ENCODE measurements at regions not wholly inside any gene's neighbourhood (a gene's known extent, or its start where the extent isn't known, plus 50 kb on each side); places are given as distances from the start of the nearest gene placed in this dataset.

- H3K4me3 Mint-ChIP-seq, result no peak overlapping the region
- no peaks in the 10 kb centered on the region for H3K27me3 Mint-ChIP-seq (ENCODE audit: low read depth)
- H3K36me3 Mint-ChIP-seq (ENCODE audit: low read depth), result no peaks in the 10 kb centered on the region
Observed at GRCh38 chr4:147362938-147363337, 118.0 kb upstream of the EDNRA start.

DNA sequence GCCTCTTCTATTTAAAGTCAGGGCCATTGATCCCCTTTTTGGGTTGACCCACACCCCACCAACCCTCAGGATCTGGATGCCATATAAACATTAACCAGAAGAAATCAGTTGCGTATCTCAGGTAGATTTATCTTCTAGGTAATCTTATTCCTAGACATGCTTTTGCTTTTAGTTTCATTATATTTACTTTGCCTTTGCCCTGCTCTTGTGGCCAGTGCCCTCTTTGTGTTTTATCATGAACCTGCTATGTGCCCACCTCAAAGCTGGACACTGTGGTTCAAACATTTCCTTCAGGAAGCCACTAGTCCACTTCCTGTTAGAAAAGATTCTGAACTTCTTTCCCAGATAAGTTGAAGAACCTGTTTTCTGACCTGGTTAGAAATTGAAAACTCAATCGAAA lies 117.4 kb upstream of the EDNRA start:
- Mint-ChIP-seq H3K36me3 (ENCODE audit: low read depth) (no peaks in the 10 kb centered on the region), H3K4me3 (no peak overlapping the region), H3K9me3 (no peaks in the 10 kb centered on the region), H3K27ac (no peak overlapping the region), H3K27me3 (ENCODE audit: low read depth) (no peaks in the 10 kb centered on the region), H3K4me1 (ENCODE audit: low read depth) (no peaks in the 10 kb centered on the region)

More at GRCh38 chr4:147362938-147363337, 118.0 kb upstream of the EDNRA start:
- H3K4me1 Mint-ChIP-seq (ENCODE audit: low read depth), result no peaks in the 10 kb centered on the region
- no peaks in the 10 kb centered on the region for H3K9me3 Mint-ChIP-seq
- H3K27ac Mint-ChIP-seq, result no peak overlapping the region

DNA sequence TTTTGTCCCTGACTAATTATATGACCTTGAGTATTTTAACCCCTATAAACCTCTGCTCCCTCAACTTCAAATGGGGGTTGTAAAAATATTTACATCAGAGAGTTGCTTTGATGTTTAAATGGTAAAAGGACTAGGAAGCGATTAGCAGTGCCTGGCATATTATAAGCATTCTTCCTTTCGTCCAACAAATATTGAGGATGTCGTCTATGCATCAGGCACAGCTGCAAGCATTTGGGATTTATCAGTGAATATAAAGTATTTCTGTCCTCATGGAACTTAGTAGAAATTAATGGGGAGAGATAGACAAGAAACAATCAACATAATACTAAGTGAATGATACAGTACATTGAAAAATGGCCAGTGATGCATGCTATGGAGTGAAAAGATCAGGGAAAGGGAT lies 115.5 kb upstream of the EDNRA start:
- Mint-ChIP-seq H3K36me3 (ENCODE audit: low read depth) (no peaks in the 10 kb centered on the region), H3K4me3 (no peak overlapping the region), H3K9me3 (no peaks in the 10 kb centered on the region), H3K27ac (no peak overlapping the region), H3K4me1 (ENCODE audit: low read depth) (no peaks in the 10 kb centered on the region), H3K27me3 (ENCODE audit: low read depth) (no peaks in the 10 kb centered on the region)

- H3K27me3 Mint-ChIP-seq (ENCODE audit: low read depth), result no peaks in the 10 kb centered on the region
- no peak overlapping the region for H3K27ac Mint-ChIP-seq
- no peak overlapping the region for H3K4me3 Mint-ChIP-seq
- no peaks in the 10 kb centered on the region for H3K4me1 Mint-ChIP-seq (ENCODE audit: low read depth)
- H3K36me3 Mint-ChIP-seq (ENCODE audit: low read depth), result no peaks in the 10 kb centered on the region
- no peaks in the 10 kb centered on the region for H3K9me3 Mint-ChIP-seq
Observed at GRCh38 chr4:147366164-147366563, 114.7 kb upstream of the EDNRA start.

DNA sequence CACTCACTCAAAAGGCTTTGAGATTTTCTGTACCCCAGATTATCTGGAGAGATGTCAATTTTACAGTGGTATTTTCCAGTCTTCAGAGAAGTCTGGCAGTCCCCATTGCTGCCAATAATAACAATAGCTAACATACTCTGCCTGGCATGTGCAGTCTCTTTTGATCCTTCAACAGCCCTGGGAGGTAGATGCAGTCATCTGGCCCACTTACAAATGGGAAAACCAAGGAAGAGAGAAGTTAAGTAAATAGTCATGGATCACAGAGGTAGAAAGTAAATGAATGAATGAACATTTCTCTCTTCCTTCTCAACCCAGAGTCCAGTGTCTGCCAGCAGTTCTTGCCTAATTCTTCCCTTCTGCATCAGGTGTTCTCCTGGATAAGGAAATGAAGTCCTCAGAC lies 113.0 kb upstream of the EDNRA start:
- H3K4me3 Mint-ChIP-seq, result no peak overlapping the region
- no peaks in the 10 kb centered on the region for H3K27me3 Mint-ChIP-seq (ENCODE audit: low read depth)
- H3K36me3 Mint-ChIP-seq (ENCODE audit: low read depth), result no peaks in the 10 kb centered on the region
- no peaks in the 10 kb centered on the region for H3K4me1 Mint-ChIP-seq (ENCODE audit: low read depth)
- no peak overlapping the region for H3K27ac Mint-ChIP-seq
- no peaks in the 10 kb centered on the region for H3K9me3 Mint-ChIP-seq

- no peak overlapping the region for H3K4me3 Mint-ChIP-seq
- H3K4me1 Mint-ChIP-seq (ENCODE audit: low read depth), result no peaks in the 10 kb centered on the region
- no peaks in the 10 kb centered on the region for H3K36me3 Mint-ChIP-seq (ENCODE audit: low read depth)
- H3K9me3 Mint-ChIP-seq, result no peaks in the 10 kb centered on the region
- no peak overlapping the region for H3K27ac Mint-ChIP-seq
- H3K27me3 Mint-ChIP-seq (ENCODE audit: low read depth), result no peaks in the 10 kb centered on the region
Observed at GRCh38 chr4:147368948-147369347, 111.9 kb upstream of the EDNRA start.

DNA sequence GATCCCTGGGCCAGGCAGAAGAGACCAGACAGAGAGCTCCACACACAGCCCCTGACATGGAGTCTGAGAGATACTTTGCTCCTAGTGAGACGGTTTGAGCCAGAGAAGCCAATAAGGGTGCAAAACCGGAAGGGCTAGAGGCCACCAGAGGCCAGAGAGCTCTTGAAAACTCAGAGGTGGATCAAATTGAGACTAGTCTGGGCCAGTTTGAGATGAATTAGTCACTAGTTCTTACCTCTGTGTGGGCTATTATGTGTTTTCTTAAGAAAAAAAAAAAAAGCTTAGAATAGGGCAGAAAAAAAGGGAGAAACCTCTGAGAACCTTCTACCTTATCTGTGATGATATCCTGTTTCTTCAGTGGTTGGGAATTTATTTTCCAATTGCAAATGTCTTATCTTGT lies 110.4 kb upstream of the EDNRA start:
- Mint-ChIP-seq H3K4me3 (no peak overlapping the region), H3K27ac (no peak overlapping the region), H3K27me3 (ENCODE audit: low read depth) (no peaks in the 10 kb centered on the region), H3K9me3 (no peaks in the 10 kb centered on the region), H3K36me3 (ENCODE audit: low read depth) (no peaks in the 10 kb centered on the region), H3K4me1 (ENCODE audit: low read depth) (no peaks in the 10 kb centered on the region)

DNA sequence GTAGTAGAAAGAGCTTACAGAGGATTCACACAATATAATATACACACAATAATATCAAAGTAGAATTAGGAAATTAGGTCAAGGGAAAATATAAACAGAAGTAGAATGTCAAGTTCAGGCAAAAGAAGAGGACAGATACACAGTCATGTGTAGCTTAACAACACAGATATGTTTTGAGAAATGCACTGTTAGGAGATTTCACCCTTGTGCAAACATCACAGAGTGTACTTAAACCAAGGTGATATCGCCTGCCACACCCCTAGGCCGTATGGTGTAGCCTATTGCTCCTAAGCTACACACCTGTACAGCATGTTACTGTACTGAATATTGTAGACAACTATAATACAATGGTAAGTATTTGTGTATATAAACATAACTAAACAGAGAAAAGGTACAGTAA lies 110.0 kb upstream of the EDNRA start:
- no peaks in the 10 kb centered on the region for H3K9me3 Mint-ChIP-seq
- H3K4me1 Mint-ChIP-seq (ENCODE audit: low read depth), result no peaks in the 10 kb centered on the region
- no peaks in the 10 kb centered on the region for H3K36me3 Mint-ChIP-seq (ENCODE audit: low read depth)

GRCh38 chr4:147371661-147372060 lies 109.2 kb upstream of the EDNRA start:
- H3K4me1 Mint-ChIP-seq (ENCODE audit: low read depth), result no peaks in the 10 kb centered on the region
- H3K27ac Mint-ChIP-seq, result no peak overlapping the region
- no peak overlapping the region for H3K4me3 Mint-ChIP-seq
- H3K27me3 Mint-ChIP-seq (ENCODE audit: low read depth), result no peaks in the 10 kb centered on the region
- H3K36me3 Mint-ChIP-seq (ENCODE audit: low read depth), result no peaks in the 10 kb centered on the region
- H3K9me3 Mint-ChIP-seq, result no peaks in the 10 kb centered on the region

More for the DNA sequence above, 110.0 kb upstream of the EDNRA start:
- Mint-ChIP-seq H3K27ac (no peak overlapping the region), H3K27me3 (ENCODE audit: low read depth) (no peaks in the 10 kb centered on the region), H3K4me3 (no peak overlapping the region)

- Mint-ChIP-seq H3K36me3 (ENCODE audit: low read depth) (no peaks in the 10 kb centered on the region), H3K27me3 (ENCODE audit: low read depth) (no peaks in the 10 kb centered on the region), H3K4me3 (no peak overlapping the region)
Observed at GRCh38 chr4:147378780-147379179, 102.1 kb upstream of the EDNRA start.

GRCh38 chr4:147381749-147382148 lies 99.1 kb upstream of the EDNRA start:
- no peaks in the 10 kb centered on the region for H3K9me3 Mint-ChIP-seq
- no peaks in the 10 kb centered on the region for H3K36me3 Mint-ChIP-seq (ENCODE audit: low read depth)
- no peaks in the 10 kb centered on the region for H3K27me3 Mint-ChIP-seq (ENCODE audit: low read depth)
- H3K4me3 Mint-ChIP-seq, result no peak overlapping the region
- H3K27ac Mint-ChIP-seq, result no peak overlapping the region
- no peaks in the 10 kb centered on the region for H3K4me1 Mint-ChIP-seq (ENCODE audit: low read depth)

More at GRCh38 chr4:147378780-147379179, 102.1 kb upstream of the EDNRA start:
- Mint-ChIP-seq H3K4me1 (ENCODE audit: low read depth) (no peaks in the 10 kb centered on the region), H3K9me3 (no peaks in the 10 kb centered on the region), H3K27ac (no peak overlapping the region)

GRCh38 chr4:147388018-147388417 lies 92.9 kb upstream of the EDNRA start:
- Mint-ChIP-seq H3K27ac (no peak overlapping the region), H3K27me3 (ENCODE audit: low read depth) (no peaks in the 10 kb centered on the region), H3K4me1 (ENCODE audit: low read depth) (no peaks in the 10 kb centered on the region), H3K9me3 (no peaks in the 10 kb centered on the region), H3K36me3 (ENCODE audit: low read depth) (no peaks in the 10 kb centered on the region), H3K4me3 (no peak overlapping the region)

DNA sequence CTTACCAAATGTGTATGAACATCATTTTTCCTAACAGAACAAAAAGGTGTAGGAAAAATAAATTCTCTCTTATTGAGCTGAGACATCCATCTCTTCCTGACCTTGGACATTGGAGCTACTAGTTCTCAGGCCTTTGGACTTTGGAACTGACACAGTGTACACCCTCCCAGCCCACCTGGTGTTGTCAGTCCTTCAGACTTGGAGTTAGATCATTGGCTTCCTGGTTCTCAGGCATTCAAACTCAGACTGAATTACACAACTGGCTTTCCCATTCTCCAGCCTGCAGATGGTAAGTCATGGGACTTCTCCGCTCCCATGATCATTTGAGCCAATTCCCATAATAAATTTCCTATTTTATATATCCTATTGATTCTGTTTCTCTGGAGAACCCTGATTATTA lies 84.8 kb upstream of the EDNRA start:
- Mint-ChIP-seq H3K27me3 (ENCODE audit: low read depth) (no peaks in the 10 kb centered on the region), H3K9me3 (no peaks in the 10 kb centered on the region), H3K36me3 (ENCODE audit: low read depth) (no peaks in the 10 kb centered on the region), H3K27ac (no peak overlapping the region), H3K4me1 (ENCODE audit: low read depth) (no peaks in the 10 kb centered on the region), H3K4me3 (no peak overlapping the region)

GRCh38 chr4:147398556-147398955 lies 82.3 kb upstream of the EDNRA start:
- H3K36me3 Mint-ChIP-seq (ENCODE audit: low read depth), result no peaks in the 10 kb centered on the region
- no peaks in the 10 kb centered on the region for H3K4me1 Mint-ChIP-seq (ENCODE audit: low read depth)
- H3K27ac Mint-ChIP-seq, result no peak overlapping the region
- H3K9me3 Mint-ChIP-seq, result no peaks in the 10 kb centered on the region
- no peaks in the 10 kb centered on the region for H3K27me3 Mint-ChIP-seq (ENCODE audit: low read depth)
- H3K4me3 Mint-ChIP-seq, result no peak overlapping the region

- Mint-ChIP-seq H3K27me3 (ENCODE audit: low read depth) (no peaks in the 10 kb centered on the region), H3K9me3 (peaks cover 4% of the 10 kb centered on the region), H3K4me1 (ENCODE audit: low read depth) (no peaks in the 10 kb centered on the region), H3K4me3 (no peak overlapping the region), H3K36me3 (ENCODE audit: low read depth) (no peaks in the 10 kb centered on the region), H3K27ac (no peak overlapping the region)
Observed at GRCh38 chr4:147400721-147401120, 80.2 kb upstream of the EDNRA start.

- Mint-ChIP-seq H3K4me3 (no peak overlapping the region), H3K4me1 (ENCODE audit: low read depth) (no peaks in the 10 kb centered on the region), H3K36me3 (ENCODE audit: low read depth) (no peaks in the 10 kb centered on the region), H3K27ac (no peak overlapping the region), H3K9me3 (peaks cover 4% of the 10 kb centered on the region), H3K27me3 (ENCODE audit: low read depth) (no peaks in the 10 kb centered on the region)
Observed at GRCh38 chr4:147401221-147401620, 79.7 kb upstream of the EDNRA start.

Measured in T-helper 1 cell treated with Interleukin-12 subunit alpha and Interleukin-12 subunit beta and Interleukin-4 antibody, amounts not matched to agents 30 μg/mL and 1 μg/mL, for 36 hours (primary cell).